NCI-H2029 (cell line): ENCODE measurements at regions not wholly inside any gene's neighbourhood (a gene's known extent, or its start where the extent isn't known, plus 50 kb on each side); places are given as distances from the start of the nearest gene placed in this dataset.

Experiments
- DNase-seq: peaks from one replicate; lab custom pipeline; 2025; lab: John Stamatoyannopoulos, UW

DNA sequence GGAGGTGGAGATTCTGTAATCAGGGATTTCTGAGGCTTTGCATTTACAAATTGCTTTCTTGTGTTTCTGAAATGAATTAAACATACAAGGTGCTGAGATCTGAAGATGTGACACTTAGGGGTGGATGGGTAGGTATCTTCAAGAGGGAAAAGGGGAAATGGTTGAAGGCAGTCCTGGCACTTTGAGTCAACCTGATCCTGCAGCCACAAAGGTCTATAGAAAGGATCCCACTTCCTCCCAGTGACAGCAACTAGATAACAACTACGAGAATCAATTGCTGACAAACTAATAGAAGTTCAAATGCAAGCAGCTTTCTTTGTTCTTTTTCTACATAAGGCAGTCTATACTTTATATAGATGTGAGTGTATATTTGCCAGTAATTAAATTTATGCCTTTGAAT is 553.3 kb downstream of the MDFIC start:
- no peak for DNase-seq

- no peak for DNase-seq
Observed at GRCh38 chr7:115474137-115474536, 552.2 kb downstream of the MDFIC start.

GRCh38 chr7:115471891-115472290 is 550.0 kb downstream of the MDFIC start:
- DNase-seq, result no peak

GRCh38 chr7:115462301-115463015 is 540.6 kb downstream of the MDFIC start:
- no peak for DNase-seq

DNA sequence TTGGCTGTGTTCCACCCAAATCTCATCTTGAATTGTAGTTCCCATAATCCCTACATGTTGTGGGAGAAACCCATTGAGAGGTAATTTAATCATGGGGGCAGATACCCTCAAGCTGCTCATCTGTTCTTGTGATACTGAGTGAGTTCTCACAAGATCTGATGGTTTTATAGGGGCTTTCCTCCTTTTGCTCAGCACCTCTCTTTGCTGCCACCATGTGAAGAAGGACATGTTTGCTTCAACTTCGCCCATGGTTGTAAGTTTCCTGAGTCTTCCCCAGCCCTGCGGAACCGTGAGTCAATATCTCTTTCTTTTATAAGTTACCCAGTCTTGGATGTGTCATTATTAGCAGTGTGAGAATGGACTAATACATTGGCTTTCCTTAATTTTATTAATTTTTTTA is 527.8 kb downstream of the MDFIC start:
- no peak for DNase-seq

DNA sequence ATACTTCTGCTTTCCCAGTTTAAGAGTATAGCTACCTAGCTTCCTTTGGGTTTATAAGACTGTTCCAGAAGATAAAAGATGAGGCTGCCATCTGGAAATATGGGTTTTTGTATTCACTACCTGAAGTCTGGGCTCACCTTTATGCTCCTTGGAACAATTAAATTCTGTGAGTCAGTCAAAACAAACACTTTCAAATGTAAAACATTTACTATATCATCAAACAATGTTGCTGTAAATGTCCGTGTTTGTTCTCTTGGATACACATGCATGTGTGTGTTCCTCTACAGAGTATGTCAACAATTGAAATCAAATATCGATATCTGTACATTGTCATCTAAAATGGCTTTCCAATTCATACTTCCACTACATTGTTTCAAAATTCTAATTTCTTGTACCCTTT is 525.6 kb downstream of the MDFIC start:
- no peak for DNase-seq

- no peak for DNase-seq
Observed at GRCh38 chr7:115441033-115441432, 519.1 kb downstream of the MDFIC start.

DNA sequence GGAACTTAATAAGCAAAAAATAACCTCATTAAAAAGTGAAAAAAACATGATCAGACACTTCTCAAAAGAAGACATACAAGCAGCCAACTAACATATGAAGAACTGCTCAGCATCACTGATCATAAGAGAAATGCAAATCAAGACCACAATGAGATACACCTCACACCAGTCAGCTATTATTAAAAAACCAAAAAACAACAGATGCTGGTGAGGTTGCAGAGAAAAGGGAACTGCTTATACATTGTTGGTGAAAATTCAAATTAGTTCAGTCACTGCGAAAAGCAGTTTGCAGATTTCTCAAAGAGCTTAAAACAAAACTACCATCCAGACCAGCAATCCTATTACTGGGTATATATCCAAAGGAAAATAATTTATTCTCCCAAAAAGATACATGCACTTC is 513.3 kb downstream of the MDFIC start:
- DNase-seq, result no peak

GRCh38 chr7:115429918-115430317 is 508.0 kb downstream of the MDFIC start:
- no peak for DNase-seq

GRCh38 chr7:115417662-115418061 is 495.8 kb downstream of the MDFIC start:
- DNase-seq, result no peak

- DNase-seq, result no peak
Observed at GRCh38 chr7:115410972-115411686, 489.2 kb downstream of the MDFIC start.

DNA sequence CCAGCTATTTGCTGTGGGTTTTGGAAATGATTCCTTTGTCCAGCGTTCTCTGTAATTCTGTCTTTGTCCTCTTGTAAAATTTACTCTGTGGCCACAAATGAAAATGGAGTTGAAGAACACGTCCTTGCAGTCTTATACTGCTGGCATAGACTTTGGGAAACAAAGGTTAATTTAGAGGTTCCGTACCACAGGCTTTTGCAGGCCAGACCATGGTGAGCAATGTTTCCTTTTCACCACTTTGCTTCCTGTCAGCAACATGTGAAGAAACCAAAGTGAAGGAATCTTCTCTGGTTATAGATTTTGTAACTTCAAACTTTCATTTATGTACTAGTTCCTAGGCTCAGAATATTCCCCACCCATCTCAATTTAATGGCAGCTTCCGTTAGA is 488.5 kb downstream of the MDFIC start:
- no peak for DNase-seq

DNA sequence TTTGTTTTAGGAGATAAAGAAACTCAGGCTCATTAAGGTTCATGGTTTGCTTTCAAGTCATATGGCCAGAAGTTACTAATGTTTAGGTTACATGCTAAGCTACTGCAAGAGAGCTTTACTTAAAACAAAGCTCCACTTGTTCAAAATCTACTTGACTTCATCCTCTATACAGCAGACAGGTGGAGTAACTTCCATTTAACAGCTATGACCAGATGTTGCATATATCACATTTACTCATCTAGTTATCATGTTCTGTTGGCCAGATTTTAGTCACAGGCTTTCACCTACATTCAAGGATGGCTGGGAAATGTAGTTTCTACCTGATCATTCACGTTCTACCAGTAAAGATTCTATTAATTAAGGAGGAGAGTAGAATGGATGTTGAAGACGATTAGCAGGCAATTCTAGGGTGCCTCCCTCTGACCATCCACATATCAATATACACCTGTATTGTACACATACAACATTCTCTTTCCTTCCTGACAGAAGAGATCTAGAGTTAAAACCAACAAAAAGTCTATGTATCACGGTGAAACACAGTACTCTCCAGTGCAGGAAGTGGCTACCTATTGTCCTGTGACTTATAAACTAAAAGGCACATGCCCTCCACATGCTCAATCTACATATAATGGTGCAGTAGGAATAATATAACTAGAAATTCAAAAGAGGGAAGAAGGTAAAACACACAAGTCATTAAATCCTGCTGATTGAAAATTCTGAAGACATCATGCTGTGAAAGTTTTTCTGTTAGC is 488.0 kb downstream of the MDFIC start:
- no peak for DNase-seq

GRCh38 chr7:115406219-115406618 is 484.3 kb downstream of the MDFIC start:
- no peak for DNase-seq

DNA sequence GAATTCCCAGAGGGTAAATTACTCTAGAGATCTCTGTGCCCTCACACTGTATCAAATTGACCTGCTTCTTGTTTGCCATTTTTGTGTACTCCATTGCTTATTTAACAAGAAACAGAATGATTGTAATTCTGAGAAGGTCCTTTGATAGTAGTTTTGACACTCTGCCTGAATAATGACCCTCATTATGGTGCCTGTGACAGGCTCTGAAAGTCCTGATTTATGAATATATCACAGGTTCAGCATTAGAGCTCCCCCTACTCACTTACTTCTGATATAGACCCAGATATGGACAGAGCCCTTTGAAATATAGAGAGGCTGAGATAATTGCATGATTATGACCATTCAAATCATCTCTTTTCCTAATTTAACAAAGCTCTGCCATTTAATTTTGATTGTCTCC is 465.2 kb downstream of the MDFIC start:
- no peak for DNase-seq

GRCh38 chr7:115379321-115379720 is 457.4 kb downstream of the MDFIC start:
- DNase-seq, result no peak

DNA sequence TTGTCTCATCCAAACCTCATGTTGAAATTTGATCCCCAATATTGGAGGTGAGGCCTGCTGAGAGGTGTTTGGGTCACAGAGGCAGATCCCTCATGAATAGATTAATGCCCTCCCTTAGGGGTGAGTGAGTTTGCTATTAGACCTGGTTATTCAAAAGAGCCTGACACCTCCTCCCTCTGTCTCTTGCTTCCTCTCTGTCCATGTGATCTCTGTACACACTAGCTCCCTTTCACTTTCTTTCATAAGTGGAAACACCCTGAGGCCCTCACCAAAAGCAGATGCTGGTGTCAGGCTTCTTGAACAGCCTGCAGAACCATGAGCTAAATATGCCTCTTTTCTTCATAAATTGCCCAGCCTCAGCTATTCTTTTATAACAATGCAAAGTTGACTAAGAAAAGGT is 447.1 kb downstream of the MDFIC start:
- no peak for DNase-seq

GRCh38 chr7:115363916-115364315 is 442.0 kb downstream of the MDFIC start:
- no peak for DNase-seq

GRCh38 chr7:115359955-115360354 is 438.1 kb downstream of the MDFIC start:
- no peak for DNase-seq

GRCh38 chr7:115359119-115359518 is 437.2 kb downstream of the MDFIC start:
- DNase-seq, result no peak

- no peak for DNase-seq
Observed at GRCh38 chr7:115357703-115357999, 435.8 kb downstream of the MDFIC start.

DNA sequence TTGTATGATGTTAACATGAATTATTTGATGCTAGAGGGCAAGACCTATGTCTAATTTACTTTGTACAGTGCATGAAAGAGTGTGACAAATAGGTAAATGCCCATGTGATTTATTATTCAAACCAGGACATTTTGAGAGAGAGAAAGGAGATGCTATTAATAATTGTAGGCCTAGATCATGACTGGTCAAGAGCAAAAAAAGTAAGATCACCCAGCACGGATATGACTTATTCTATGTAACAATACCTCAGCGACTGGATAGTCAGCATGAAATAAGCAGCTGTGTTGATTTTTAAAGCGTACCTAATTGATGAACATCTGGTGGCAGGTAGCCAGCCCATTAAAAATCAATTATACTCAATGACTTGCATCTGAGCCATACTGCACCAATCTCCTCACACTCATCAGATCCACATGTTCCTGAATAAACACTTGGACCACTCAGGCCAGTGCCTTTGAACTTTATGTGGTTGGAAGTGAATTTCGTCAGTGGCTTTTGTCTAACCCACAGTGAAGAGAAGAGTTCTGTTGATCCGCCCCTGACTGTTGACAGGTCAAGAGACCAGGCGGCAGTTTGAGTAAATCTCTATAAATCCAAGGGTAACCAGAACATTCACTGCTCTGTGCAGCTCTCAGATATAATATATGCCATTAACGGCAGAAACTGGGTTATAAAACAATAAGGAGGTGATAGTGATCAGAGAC is 435.3 kb downstream of the MDFIC start:
- DNase-seq, result no peak
